Esophagus (tissue), 2 donors: ENCODE measurements at regions not wholly inside any gene's neighbourhood (a gene's known extent, or its start where the extent isn't known, plus 50 kb on each side); places are given as distances from the start of the nearest gene placed in this dataset.

Source experiments
- H3K27ac ChIP-seq, 2 donors: one replicate each; pipeline ENCODE4 v1.5.1; 2013; ENCODE audit warnings: low read depth in 2 of 2, mild to moderate bottlenecking in 2 of 2, inconsistent platforms in 1 of 2, low read length in 1 of 2, moderate library complexity in 1 of 2
- H3K27me3 ChIP-seq, 2 donors: one replicate each; pipeline ENCODE4 v1.6.1; 2013; ENCODE audit warnings: low read length in 2 of 2, control low read depth in 1 of 2, mild to moderate bottlenecking in 1 of 2; ENCODE audit not compliant: insufficient read depth in 2 of 2, control insufficient read depth in 1 of 2
- H3K36me3 ChIP-seq, 2 donors: one replicate each; pipeline ENCODE4 v1.6.1; 2013; ENCODE audit warnings: low read length in 1 of 2; ENCODE audit not compliant: control insufficient read depth in 2 of 2, insufficient read depth in 2 of 2
- H3K4me1 ChIP-seq, 2 donors: one replicate each; pipeline ENCODE4 v1.6.1; 2013; ENCODE audit warnings: low read length in 1 of 2; ENCODE audit not compliant: control insufficient read depth in 2 of 2, insufficient read depth in 2 of 2
- H3K4me3 ChIP-seq, 2 donors: one replicate each; pipeline ENCODE4 v1.5.1; 2013; ENCODE audit warnings: low read length in 2 of 2, mild to moderate bottlenecking in 2 of 2, low read depth in 1 of 2, moderate library complexity in 1 of 2
- H3K9me3 ChIP-seq, 2 donors: one replicate each; pipeline ENCODE4 v1.6.1; 2013; ENCODE audit warnings: mild to moderate bottlenecking in 2 of 2, low read depth in 1 of 2, low read length in 1 of 2, moderate library complexity in 1 of 2; ENCODE audit not compliant: control insufficient read depth in 2 of 2, insufficient read depth in 1 of 2
- WGBS, 2 donors: extraction: QIAGEN DNeasy Blood & Tissue Kit; methylation state at CpG; one replicate each; pipeline ENCODE4 v1.1.7; 2013; 5-methylcytosine and 5-hydroxymethylcytosine counted together
- donor health status: healthy with polysubstance abuse.
- donor health status: Bipolar disorder and iron deficiency.

DNA sequence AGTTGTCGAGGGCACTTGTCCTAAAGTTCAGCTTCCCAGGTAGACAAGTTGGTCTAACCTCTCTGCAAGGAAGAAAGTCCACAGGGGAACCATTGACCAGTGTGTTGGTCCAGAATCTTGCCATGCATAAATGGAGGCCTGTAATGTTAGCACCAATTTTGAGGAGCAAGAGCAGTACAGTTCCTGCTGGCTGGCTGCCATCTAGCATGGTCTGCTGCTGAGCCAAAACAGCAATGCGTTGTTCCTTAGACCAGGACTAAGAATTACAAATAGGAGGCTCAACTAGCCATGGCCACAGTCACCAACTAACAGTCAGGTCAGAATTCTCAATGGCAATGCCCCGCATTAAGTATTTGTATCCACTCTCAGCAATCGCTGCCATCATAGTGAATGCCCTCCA, 72.8 kb upstream of the WIPF1 start:
- H3K4me1 ChIP-seq, result peaks cover 0 to 5% of the 10 kb centered on the region in 2 donors
- 88 to 90% methylated on average over 4 of the region's 4 CpGs for WGBS, 2 donors
- H3K9me3 ChIP-seq, result no peaks in the 10 kb centered on the region
- no peaks in the 10 kb centered on the region for H3K27me3 ChIP-seq
- no peak overlapping the region for H3K4me3 ChIP-seq
- no peak overlapping the region for H3K27ac ChIP-seq
- H3K36me3 ChIP-seq, result no peaks in the 10 kb centered on the region

DNA sequence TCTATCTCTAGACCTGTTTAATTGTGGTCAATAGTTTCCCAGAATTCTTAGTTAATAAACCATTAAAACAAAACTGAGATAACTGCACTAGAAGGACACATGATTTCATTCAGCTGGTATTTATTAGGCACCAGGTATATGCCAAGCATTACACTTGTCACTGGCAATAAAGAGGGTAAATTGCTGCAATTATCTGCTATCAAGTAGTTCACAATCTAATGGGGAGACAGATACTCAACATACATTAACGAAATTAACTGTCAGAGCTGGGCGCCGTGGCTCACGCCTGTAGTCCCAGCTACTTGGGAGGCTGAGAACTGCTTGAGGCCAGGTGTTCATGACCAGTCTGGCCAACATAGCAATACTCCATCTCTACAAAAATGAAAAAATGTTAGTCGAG, 71.7 kb upstream of the WIPF1 start:
- Histone ChIP-seq H3K27ac (no peak overlapping the region), H3K9me3 (no peaks in the 10 kb centered on the region), H3K27me3 (no peaks in the 10 kb centered on the region), H3K36me3 (no peaks in the 10 kb centered on the region), H3K4me1 (peaks cover 0 to 5% of the 10 kb centered on the region in 2 donors), H3K4me3 (no peak overlapping the region)
- 87 to 97% methylated on average over 5 of the region's 5 CpGs for WGBS, 2 donors

GRCh38 chr2:174668075-174668474, 70.5 kb upstream of the WIPF1 start:
- H3K27ac ChIP-seq, result no peak overlapping the region
- WGBS, 2 donors, result 90 to 92% methylated on average over 7 of the region's 7 CpGs
- H3K4me3 ChIP-seq, result no peak overlapping the region
- no peaks in the 10 kb centered on the region for H3K27me3 ChIP-seq
- H3K9me3 ChIP-seq, result no peaks in the 10 kb centered on the region
- no peaks in the 10 kb centered on the region for H3K36me3 ChIP-seq
- H3K4me1 ChIP-seq, result peaks cover 0 to 5% of the 10 kb centered on the region in 2 donors

DNA sequence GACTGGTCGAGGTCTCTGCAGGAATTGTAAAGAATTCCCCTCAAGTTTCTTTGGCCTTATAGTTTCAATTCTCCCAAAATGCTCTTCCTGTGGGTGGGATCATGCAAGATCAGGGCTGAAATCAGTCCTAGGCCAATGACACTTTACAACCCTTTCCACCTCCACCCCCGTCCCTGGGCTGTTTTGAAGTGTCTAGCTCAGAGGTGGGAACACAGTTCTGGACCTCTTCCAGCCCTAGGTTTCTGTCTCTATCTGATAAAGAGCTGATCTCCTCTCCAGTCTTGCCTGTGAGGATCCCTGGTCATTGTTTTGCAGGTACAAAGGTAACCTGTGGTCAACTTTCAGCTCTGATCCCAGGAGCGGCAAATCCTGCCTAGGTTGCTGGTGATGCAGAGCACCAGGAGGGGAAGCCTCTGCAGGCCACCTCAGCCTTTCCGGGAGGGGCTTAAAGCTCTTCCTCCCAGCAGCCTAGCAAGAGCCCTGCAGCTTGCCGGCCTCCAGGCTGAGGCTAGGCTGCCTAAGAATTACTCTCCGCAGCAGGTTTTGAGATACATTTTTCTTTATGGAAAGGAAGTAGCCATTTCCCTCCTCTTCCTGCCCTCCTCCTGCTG, 69.8 kb upstream of the WIPF1 start:
- Histone ChIP-seq H3K9me3 (no peaks in the 10 kb centered on the region), H3K27ac (no peak overlapping the region), H3K36me3 (no peaks in the 10 kb centered on the region), H3K27me3 (no peaks in the 10 kb centered on the region), H3K4me1 (peaks cover 0 to 5% of the 10 kb centered on the region in 2 donors), H3K4me3 (no peak overlapping the region)
- 70 to 71% methylated on average over 6 of the region's 6 CpGs for WGBS, 2 donors

GRCh38 chr2:174666845-174667244, 69.2 kb upstream of the WIPF1 start:
- 74 to 82% methylated on average over 5 of the region's 5 CpGs for WGBS, 2 donors
- Histone ChIP-seq H3K27ac (no peak overlapping the region), H3K4me1 (peaks cover 2 to 5% of the 10 kb centered on the region in 2 donors), H3K9me3 (no peaks in the 10 kb centered on the region), H3K36me3 (no peaks in the 10 kb centered on the region), H3K27me3 (no peaks in the 10 kb centered on the region), H3K4me3 (no peak overlapping the region)

- no peaks in the 10 kb centered on the region for H3K27me3 ChIP-seq
- H3K9me3 ChIP-seq, result no peaks in the 10 kb centered on the region
- no peak overlapping the region for H3K4me3 ChIP-seq
- no peaks in the 10 kb centered on the region for H3K36me3 ChIP-seq
- peaks cover 2 to 5% of the 10 kb centered on the region in 2 donors for H3K4me1 ChIP-seq
- H3K27ac ChIP-seq, result no peak overlapping the region
Observed at GRCh38 chr2:174666312-174666711, 68.7 kb upstream of the WIPF1 start.

DNA sequence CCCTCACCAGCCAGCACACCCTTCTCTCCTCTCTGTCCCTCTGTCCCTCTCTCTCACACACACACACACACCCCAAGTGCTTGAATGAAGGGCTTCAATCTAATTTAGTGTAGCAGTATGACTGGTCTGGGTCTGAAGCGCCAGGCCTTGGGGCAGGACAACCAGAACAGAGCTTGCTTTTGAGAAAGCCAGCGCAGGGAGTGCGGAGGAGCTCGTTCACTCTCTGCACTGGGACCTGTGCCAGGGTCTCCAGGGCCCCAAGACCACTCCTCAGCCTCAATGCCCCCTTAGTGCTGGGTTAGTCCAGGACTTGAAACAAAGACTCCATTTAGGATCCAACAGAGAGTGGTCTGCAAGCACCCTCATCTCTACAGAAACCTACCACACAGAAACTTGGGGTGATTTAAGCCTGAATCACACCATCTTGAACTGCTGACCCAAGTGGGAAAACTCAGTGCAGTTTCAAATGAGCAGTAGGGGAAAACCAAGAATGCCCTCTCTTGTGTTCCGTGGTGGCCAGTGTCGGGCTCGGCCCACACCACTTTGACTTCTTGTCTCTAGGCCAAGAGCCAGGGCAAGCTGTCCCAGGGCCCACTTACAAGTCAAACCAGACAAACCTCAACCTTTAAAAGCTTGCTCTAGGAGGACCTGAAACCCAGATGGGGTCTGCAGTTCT, 66.6 kb upstream of the WIPF1 start:
- peaks cover 0 to 3% of the 10 kb centered on the region in 2 donors for H3K36me3 ChIP-seq

DNA sequence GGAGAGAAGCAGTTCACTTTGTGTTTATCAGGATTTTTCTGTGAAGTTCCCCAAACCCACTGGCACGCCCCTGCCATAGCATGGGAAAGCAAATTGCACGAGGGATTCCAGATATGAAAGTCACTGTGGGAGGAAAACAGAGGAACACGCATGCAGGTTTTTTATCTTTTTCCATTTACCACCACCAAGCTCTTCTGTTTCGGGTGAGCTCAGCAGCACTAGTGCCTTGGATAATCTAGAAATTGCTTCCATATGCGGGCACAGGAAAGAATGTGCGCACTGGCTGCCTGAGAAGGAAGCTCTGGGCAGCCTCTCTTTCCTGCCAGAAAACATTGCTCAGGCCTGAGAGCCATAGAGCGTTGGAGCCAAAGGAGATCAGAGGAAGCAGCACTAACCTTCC, 65.9 kb upstream of the WIPF1 start:
- H3K9me3 ChIP-seq, result no peaks in the 10 kb centered on the region
- 62 to 67% methylated on average over 7 of the region's 7 CpGs for WGBS, 2 donors
- no peak overlapping the region for H3K27ac ChIP-seq
- peaks cover 0 to 2% of the 10 kb centered on the region in 2 donors for H3K4me1 ChIP-seq
- H3K4me3 ChIP-seq, result no peak overlapping the region
- H3K27me3 ChIP-seq, result no peaks in the 10 kb centered on the region
- peaks cover 0 to 3% of the 10 kb centered on the region in 2 donors for H3K36me3 ChIP-seq

More for the DNA sequence above, 66.6 kb upstream of the WIPF1 start:
- Histone ChIP-seq H3K9me3 (no peaks in the 10 kb centered on the region), H3K4me3 (no peak overlapping the region), H3K27ac (peak overlapping the region in 1 of 2 donors; percentile 37), H3K27me3 (no peaks in the 10 kb centered on the region), H3K4me1 (peaks cover 2% of the 10 kb centered on the region in 2 donors)
- WGBS, 2 donors, result 92 to 94% methylated on average over 7 of the region's 7 CpGs

DNA sequence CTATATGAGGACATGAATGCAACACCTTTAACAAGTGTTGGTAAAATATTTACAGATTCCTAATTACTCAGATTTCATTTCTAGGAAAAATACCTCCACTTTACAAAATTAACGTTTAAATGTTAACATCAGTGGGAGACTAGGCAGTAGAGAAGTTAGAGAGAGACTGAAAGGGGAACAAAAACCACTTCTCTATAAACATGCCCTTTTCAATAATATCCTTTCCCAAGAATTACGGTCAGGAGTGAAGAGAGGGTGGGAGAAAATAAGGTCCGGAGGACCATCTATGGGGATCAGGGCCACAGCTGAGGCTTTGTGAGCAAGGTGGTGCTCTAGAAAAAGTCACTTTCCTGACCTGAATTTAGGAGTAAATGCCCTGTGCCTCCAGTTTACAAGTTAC, 65.3 kb upstream of the WIPF1 start:
- Histone ChIP-seq H3K4me3 (no peak overlapping the region), H3K9me3 (no peaks in the 10 kb centered on the region), H3K27me3 (no peaks in the 10 kb centered on the region), H3K36me3 (peaks cover 0 to 3% of the 10 kb centered on the region in 2 donors), H3K4me1 (peaks cover 0 to 2% of the 10 kb centered on the region in 2 donors), H3K27ac (no peak overlapping the region)
- 69 to 78% methylated on average over 3 of the region's 3 CpGs for WGBS, 2 donors

- no peaks in the 10 kb centered on the region for H3K9me3 ChIP-seq
- H3K4me3 ChIP-seq, result no peak overlapping the region
- H3K27ac ChIP-seq, result no peak overlapping the region
- WGBS, 2 donors, result 54 to 66% methylated on average over 3 of the region's 3 CpGs
- peaks cover 0 to 2% of the 10 kb centered on the region in 2 donors for H3K4me1 ChIP-seq
- H3K36me3 ChIP-seq, result peaks cover 0 to 3% of the 10 kb centered on the region in 2 donors
- no peaks in the 10 kb centered on the region for H3K27me3 ChIP-seq
Observed at GRCh38 chr2:174662459-174662858, 64.9 kb upstream of the WIPF1 start.
